ENCODE measurements at regions not wholly inside any gene's neighbourhood (a gene's known extent, or its start where the extent isn't known, plus 50 kb on each side); places are given as distances from the start of the nearest gene placed in this dataset.
"Not testable (repeated sequence)": the region's sequence is repeated elsewhere in the genome, so short reads cannot be mapped to it uniquely, and the experiment has no call there.

- H3K4me3 ChIP-seq (ENCODE audit: low read length): no peak overlapping the region
- no peak for TF ChIP-seq ZNF274 (IDR thresholded peaks at IDR 0.05; ENCODE audit: low read depth, low read length)
Observed at GRCh38 chr3:104947943-104948342, 418.8 kb upstream of the ALCAM start.

GRCh38 chr3:104949810-104950209, 416.9 kb upstream of the ALCAM start:
- H3K4me3 ChIP-seq (ENCODE audit: low read length): not testable (repeated sequence)

GRCh38 chr3:104951426-104951825, 415.3 kb upstream of the ALCAM start:
- no peak overlapping the region for H3K4me3 ChIP-seq (ENCODE audit: low read length)
- no peak for TF ChIP-seq ZNF274 (IDR thresholded peaks at IDR 0.05; ENCODE audit: low read depth, low read length)

- H3K4me3 ChIP-seq (ENCODE audit: low read length): no peak overlapping the region
- no peak for TF ChIP-seq ZNF274 (IDR thresholded peaks at IDR 0.05; ENCODE audit: low read depth, low read length)
Observed at GRCh38 chr3:104952146-104952972, 414.4 kb upstream of the ALCAM start.

GRCh38 chr3:104956620-104957345, 409.9 kb upstream of the ALCAM start:
- no peak for TF ChIP-seq ZNF274 (IDR thresholded peaks at IDR 0.05; ENCODE audit: low read depth, low read length)
- H3K4me3 ChIP-seq (ENCODE audit: low read length): no peak overlapping the region

- H3K4me3 ChIP-seq (ENCODE audit: low read length): no peak overlapping the region
- no peak for TF ChIP-seq ZNF274 (IDR thresholded peaks at IDR 0.05; ENCODE audit: low read depth, low read length)
Observed at GRCh38 chr3:104960579-104960978, 406.1 kb upstream of the ALCAM start.

GRCh38 chr3:104961851-104962250, 404.9 kb upstream of the ALCAM start:
- no peak overlapping the region for H3K4me3 ChIP-seq (ENCODE audit: low read length)
- no peak for TF ChIP-seq ZNF274 (IDR thresholded peaks at IDR 0.05; ENCODE audit: low read depth, low read length)

GRCh38 chr3:104974316-104974715, 392.4 kb upstream of the ALCAM start:
- TF ChIP-seq ZNF274 (IDR thresholded peaks at IDR 0.05; ENCODE audit: low read depth, low read length): no peak
- H3K4me3 ChIP-seq (ENCODE audit: low read length): no peak overlapping the region

- no peak overlapping the region for H3K4me3 ChIP-seq (ENCODE audit: low read length)
- TF ChIP-seq ZNF274 (IDR thresholded peaks at IDR 0.05; ENCODE audit: low read depth, low read length): no peak
Observed at GRCh38 chr3:104977719-104978118, 389.0 kb upstream of the ALCAM start.

GRCh38 chr3:104982130-104982529, 384.6 kb upstream of the ALCAM start:
- no peak overlapping the region for H3K4me3 ChIP-seq (ENCODE audit: low read length)
- no peak for TF ChIP-seq ZNF274 (IDR thresholded peaks at IDR 0.05; ENCODE audit: low read depth, low read length)

- no peak for TF ChIP-seq ZNF274 (IDR thresholded peaks at IDR 0.05; ENCODE audit: low read depth, low read length)
- H3K4me3 ChIP-seq (ENCODE audit: low read length): no peak overlapping the region
Observed at GRCh38 chr3:104987859-104988258, 378.9 kb upstream of the ALCAM start.

GRCh38 chr3:104988496-104988895, 378.2 kb upstream of the ALCAM start:
- no peak overlapping the region for H3K4me3 ChIP-seq (ENCODE audit: low read length)
- TF ChIP-seq ZNF274 (IDR thresholded peaks at IDR 0.05; ENCODE audit: low read depth, low read length): no peak

- no peak for TF ChIP-seq ZNF274 (IDR thresholded peaks at IDR 0.05; ENCODE audit: low read depth, low read length)
- H3K4me3 ChIP-seq (ENCODE audit: low read length): no peak overlapping the region
Observed at GRCh38 chr3:104989878-104990277, 376.8 kb upstream of the ALCAM start.

GRCh38 chr3:104990758-104991157, 376.0 kb upstream of the ALCAM start:
- TF ChIP-seq ZNF274 (IDR thresholded peaks at IDR 0.05; ENCODE audit: low read depth, low read length): no peak
- no peak overlapping the region for H3K4me3 ChIP-seq (ENCODE audit: low read length)

GRCh38 chr3:104992676-104993075, 374.0 kb upstream of the ALCAM start:
- no peak overlapping the region for H3K4me3 ChIP-seq (ENCODE audit: low read length)
- no peak for TF ChIP-seq ZNF274 (IDR thresholded peaks at IDR 0.05; ENCODE audit: low read depth, low read length)

All from GM08714 (cell line).